ENCODE measurements at regions not wholly inside any gene's neighbourhood (a gene's known extent, or its start where the extent isn't known, plus 50 kb on each side); places are given as distances from the start of the nearest gene placed in this dataset.

GRCh38 chr14:27371209-27371608, 773.4 kb upstream of the NOVA1 start:
- TF ChIP-seq, protein P1, sequence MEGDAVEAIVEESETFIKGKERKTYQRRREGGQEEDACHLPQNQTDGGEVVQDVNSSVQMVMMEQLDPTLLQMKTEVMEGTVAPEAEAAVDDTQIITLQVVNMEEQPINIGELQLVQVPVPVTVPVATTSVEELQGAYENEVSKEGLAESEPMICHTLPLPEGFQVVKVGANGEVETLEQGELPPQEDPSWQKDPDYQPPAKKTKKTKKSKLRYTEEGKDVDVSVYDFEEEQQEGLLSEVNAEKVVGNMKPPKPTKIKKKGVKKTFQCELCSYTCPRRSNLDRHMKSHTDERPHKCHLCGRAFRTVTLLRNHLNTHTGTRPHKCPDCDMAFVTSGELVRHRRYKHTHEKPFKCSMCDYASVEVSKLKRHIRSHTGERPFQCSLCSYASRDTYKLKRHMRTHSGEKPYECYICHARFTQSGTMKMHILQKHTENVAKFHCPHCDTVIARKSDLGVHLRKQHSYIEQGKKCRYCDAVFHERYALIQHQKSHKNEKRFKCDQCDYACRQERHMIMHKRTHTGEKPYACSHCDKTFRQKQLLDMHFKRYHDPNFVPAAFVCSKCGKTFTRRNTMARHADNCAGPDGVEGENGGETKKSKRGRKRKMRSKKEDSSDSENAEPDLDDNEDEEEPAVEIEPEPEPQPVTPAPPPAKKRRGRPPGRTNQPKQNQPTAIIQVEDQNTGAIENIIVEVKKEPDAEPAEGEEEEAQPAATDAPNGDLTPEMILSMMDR (tag by site-specific recombination; IDR thresholded peaks at IDR 0.05), result no peak
- no peak for TF ChIP-seq TCF7L2 (IDR thresholded peaks at IDR 0.05; ENCODE audit: borderline replicate concordance, low read depth, low read length)
- TF ChIP-seq YY1 (tag by site-specific recombination; IDR thresholded peaks at IDR 0.05), result no peak
- TF ChIP-seq ZBTB1 (tag by site-specific recombination; IDR thresholded peaks at IDR 0.05), result no peak

Measured in HEK293 (cell line).